ENCODE measurements at regions not wholly inside any gene's neighbourhood (a gene's known extent, or its start where the extent isn't known, plus 50 kb on each side); places are given as distances from the start of the nearest gene placed in this dataset.

DNA sequence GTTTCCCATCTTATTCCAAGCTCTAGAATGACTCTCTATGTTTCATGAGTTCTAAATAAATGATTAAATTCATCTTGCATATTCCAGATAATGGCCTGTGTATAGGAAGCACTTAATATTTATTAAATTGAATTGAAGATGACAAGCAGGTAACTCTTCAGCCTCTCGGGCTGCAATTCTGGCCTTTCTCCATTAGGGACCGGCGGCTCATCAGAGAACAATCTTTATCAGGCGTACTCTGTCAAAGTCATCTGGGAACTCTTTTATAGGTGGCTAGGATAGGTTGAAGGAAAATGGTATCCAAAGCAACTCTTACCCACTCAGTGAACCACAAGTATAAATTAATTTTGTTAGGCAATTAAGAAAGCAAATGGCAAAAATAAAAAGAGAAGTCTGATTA is 308.5 kb downstream of the NOL4 start:
- Mint-ChIP-seq H3K36me3 (ENCODE audit: low read depth) (no peaks in the 10 kb centered on the region), H3K4me1 (no peaks in the 10 kb centered on the region), H3K27ac (no peak overlapping the region), H3K4me3 (no peak overlapping the region), H3K27me3 (no peaks in the 10 kb centered on the region)
- ATAC-seq (no peak), DNase-seq (no peak)
- no peaks in the 10 kb centered on the region for H3K9me3 ChIP-seq (ENCODE audit: control insufficient read depth, low read length, poor library complexity, severe bottlenecking)

GRCh38 chr18:33914399-33914798 is 310.3 kb downstream of the NOL4 start:
- H3K9me3 ChIP-seq (ENCODE audit: control insufficient read depth, low read length, poor library complexity, severe bottlenecking), result no peaks in the 10 kb centered on the region
- Mint-ChIP-seq H3K27me3 (no peaks in the 10 kb centered on the region), H3K36me3 (ENCODE audit: low read depth) (no peaks in the 10 kb centered on the region), H3K27ac (no peak overlapping the region), H3K4me1 (no peaks in the 10 kb centered on the region), H3K4me3 (no peak overlapping the region)
- ATAC-seq (no peak), DNase-seq (no peak)

- no peak overlapping the region for H3K4me3 Mint-ChIP-seq
- peaks cover 7% of the 10 kb centered on the region for H3K9me3 ChIP-seq (ENCODE audit: control insufficient read depth, low read length, poor library complexity, severe bottlenecking)
- no peak for ATAC-seq
These were observed 318.7 kb downstream of the NOL4 start for GRCh38 chr18:33906046-33906445.

DNA sequence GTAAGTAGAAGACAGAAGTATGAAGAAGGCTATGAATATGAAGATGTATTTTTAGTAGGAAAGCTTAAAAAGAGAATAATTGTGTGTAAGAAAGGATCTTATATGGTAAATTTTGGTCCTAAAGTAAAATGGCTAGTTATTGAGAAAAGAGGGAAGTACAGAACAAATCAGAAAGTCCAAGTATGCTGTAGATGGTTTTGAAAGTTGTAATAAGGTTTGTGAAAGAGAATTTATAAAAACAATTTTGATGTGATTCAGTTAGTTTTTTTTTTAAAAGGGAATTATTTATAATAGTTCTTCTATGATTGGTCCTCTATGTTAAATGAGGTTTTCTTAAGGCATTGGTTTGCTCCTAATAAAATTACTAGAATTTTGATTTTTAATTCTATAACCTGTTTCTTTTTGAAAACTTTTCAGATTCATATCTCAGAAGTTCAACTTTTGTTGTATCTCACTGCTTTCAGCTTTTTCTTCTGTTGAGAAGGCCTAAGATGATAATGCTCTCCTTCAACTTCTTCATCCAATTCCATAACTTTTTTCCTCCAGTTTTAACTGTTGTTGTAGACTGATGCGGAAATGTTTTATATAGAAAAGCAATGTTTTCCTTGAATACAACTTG is 322.7 kb downstream of the NOL4 start:
- ATAC-seq, result no peak
- H3K9me3 ChIP-seq (ENCODE audit: control insufficient read depth, low read length, poor library complexity, severe bottlenecking), result peaks cover 7% of the 10 kb centered on the region
- Mint-ChIP-seq H3K36me3 (ENCODE audit: low read depth) (no peaks in the 10 kb centered on the region), H3K27me3 (no peaks in the 10 kb centered on the region), H3K27ac (no peak overlapping the region), H3K4me3 (no peak overlapping the region), H3K4me1 (no peaks in the 10 kb centered on the region)
- DNase-seq, result no peak

More at GRCh38 chr18:33906046-33906445, 318.7 kb downstream of the NOL4 start:
- DNase-seq, result no peak
- Mint-ChIP-seq H3K27me3 (no peaks in the 10 kb centered on the region), H3K27ac (no peak overlapping the region), H3K4me1 (no peaks in the 10 kb centered on the region), H3K36me3 (ENCODE audit: low read depth) (no peaks in the 10 kb centered on the region)

DNA sequence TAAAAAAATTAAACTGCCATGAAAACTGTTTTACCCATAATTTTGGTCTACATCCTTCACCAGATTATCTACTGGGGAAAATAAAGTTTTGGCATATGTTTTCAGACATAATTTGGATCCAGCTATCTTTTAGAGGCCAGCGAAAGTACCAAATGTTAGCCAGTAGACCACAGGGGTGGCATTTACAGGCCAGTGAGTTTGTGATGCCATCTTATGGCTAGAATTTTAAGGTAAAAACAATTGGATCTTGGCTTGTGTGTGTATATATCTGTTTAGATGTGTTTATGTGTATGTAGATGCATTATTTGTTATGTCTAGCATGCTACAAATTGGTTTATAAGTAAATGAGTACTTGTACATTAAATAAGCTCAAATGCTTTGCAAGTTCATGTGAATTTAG is 322.6 kb downstream of the ASXL3 start:
- H3K9me3 ChIP-seq (ENCODE audit: control insufficient read depth, low read length, poor library complexity, severe bottlenecking), result peaks cover 7% of the 10 kb centered on the region
- H3K4me1 Mint-ChIP-seq, result no peaks in the 10 kb centered on the region
- no peaks in the 10 kb centered on the region for H3K27me3 Mint-ChIP-seq
- no peak for DNase-seq
- no peaks in the 10 kb centered on the region for H3K36me3 Mint-ChIP-seq (ENCODE audit: low read depth)
- no peak for ATAC-seq
- H3K4me3 Mint-ChIP-seq, result no peak overlapping the region
- H3K27ac Mint-ChIP-seq, result no peak overlapping the region

DNA sequence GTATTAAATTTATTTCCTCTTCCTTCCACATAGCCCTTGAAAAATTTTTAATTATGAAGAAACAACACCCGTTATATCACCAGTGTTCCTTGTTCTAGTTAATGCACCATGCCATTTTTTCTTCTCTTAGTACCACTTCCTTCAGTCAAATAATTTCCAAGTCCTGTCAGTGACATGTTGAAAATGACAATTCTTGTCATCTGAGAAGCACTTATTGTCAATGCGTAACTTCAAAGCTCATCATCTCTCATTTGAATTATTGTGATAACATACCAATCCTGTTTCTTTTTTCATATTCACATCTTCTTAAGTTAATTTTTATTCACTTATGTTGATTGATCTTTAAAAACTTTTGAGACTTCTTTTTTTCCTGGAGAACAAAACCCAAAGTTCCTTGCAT is 320.4 kb downstream of the ASXL3 start:
- DNase-seq, result no peak
- Mint-ChIP-seq H3K36me3 (ENCODE audit: low read depth) (no peaks in the 10 kb centered on the region), H3K27ac (no peak overlapping the region), H3K27me3 (no peaks in the 10 kb centered on the region), H3K4me1 (no peaks in the 10 kb centered on the region), H3K4me3 (no peak overlapping the region)
- ATAC-seq, result no peak
- no peaks in the 10 kb centered on the region for H3K9me3 ChIP-seq (ENCODE audit: control insufficient read depth, low read length, poor library complexity, severe bottlenecking)

GRCh38 chr18:33878213-33878612 is 300.2 kb downstream of the ASXL3 start:
- H3K4me3 Mint-ChIP-seq, result no peak overlapping the region
- H3K9me3 ChIP-seq (ENCODE audit: control insufficient read depth, low read length, poor library complexity, severe bottlenecking), result peaks cover 3% of the 10 kb centered on the region
- no peak overlapping the region for H3K27ac Mint-ChIP-seq
- ATAC-seq, result no peak
- H3K4me1 Mint-ChIP-seq, result no peaks in the 10 kb centered on the region
- H3K36me3 Mint-ChIP-seq (ENCODE audit: low read depth), result no peaks in the 10 kb centered on the region
- no peaks in the 10 kb centered on the region for H3K27me3 Mint-ChIP-seq
- no peak for DNase-seq

- H3K9me3 ChIP-seq (ENCODE audit: control insufficient read depth, low read length, poor library complexity, severe bottlenecking), result no peaks in the 10 kb centered on the region
- Mint-ChIP-seq H3K36me3 (ENCODE audit: low read depth) (no peaks in the 10 kb centered on the region), H3K4me3 (no peak overlapping the region), H3K27me3 (no peaks in the 10 kb centered on the region), H3K4me1 (no peaks in the 10 kb centered on the region), H3K27ac (no peak overlapping the region)
- ATAC-seq, result no peak
- no peak for DNase-seq
These were observed 297.1 kb downstream of the ASXL3 start for GRCh38 chr18:33875029-33875565.

DNA sequence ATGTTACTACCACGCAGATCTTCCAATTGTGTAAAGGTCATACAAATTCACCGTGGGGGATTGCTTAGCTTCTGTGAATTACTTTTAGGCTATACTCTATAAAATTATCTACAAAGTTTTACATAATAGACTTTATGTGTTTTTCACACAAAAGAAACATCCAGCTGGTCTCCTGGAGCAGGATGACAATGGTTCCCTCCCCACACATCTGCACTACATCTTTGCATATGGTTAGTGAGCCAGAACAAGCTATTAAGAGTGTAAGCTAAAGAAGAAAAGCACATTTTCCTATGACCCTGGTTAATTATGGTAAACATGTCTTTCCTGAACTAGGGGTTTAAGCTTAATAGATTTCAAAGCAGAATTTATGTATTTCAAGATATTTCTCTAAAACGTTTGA is 295.1 kb downstream of the ASXL3 start:
- no peak overlapping the region for H3K4me3 Mint-ChIP-seq
- no peak for DNase-seq
- H3K36me3 Mint-ChIP-seq (ENCODE audit: low read depth), result no peaks in the 10 kb centered on the region
- ATAC-seq, result no peak
- no peaks in the 10 kb centered on the region for H3K9me3 ChIP-seq (ENCODE audit: control insufficient read depth, low read length, poor library complexity, severe bottlenecking)
- no peak overlapping the region for H3K27ac Mint-ChIP-seq
- no peaks in the 10 kb centered on the region for H3K4me1 Mint-ChIP-seq
- no peaks in the 10 kb centered on the region for H3K27me3 Mint-ChIP-seq

DNA sequence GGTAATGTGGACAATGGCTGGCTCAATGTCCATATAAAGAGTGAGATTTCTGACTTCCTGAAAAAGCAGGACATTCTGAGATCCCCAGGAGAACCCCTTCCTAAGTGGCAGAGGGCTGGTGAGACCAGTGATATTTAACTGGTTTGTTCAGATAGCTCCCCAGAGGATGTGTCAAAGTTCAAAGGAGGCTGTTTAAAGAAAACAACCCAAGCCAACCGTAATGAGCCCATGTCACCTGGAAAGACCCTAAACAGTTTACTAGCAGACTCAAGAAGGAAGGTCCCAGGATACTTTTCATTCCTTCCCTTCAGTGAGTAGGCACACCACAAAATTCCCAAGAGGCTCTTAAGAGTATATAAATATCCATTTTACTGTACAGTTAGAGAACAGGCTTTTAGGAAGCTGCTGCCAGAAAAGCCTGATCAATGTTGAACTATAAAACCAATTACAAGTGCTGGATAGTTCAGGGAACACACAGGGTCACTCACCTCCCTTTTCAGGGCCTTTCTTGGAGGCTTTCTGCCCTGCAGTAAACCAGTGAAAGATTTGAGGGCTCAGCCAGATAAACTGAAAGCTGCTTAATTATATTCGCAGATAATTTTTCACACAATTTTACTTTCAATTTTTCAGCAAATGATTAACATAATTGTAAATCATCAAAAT is 293.5 kb downstream of the ASXL3 start:
- no peaks in the 10 kb centered on the region for H3K27me3 Mint-ChIP-seq
- H3K4me3 Mint-ChIP-seq, result no peak overlapping the region
- no peak for DNase-seq
- H3K36me3 Mint-ChIP-seq (ENCODE audit: low read depth), result no peaks in the 10 kb centered on the region
- H3K27ac Mint-ChIP-seq, result no peak overlapping the region
- no peaks in the 10 kb centered on the region for H3K4me1 Mint-ChIP-seq
- H3K9me3 ChIP-seq (ENCODE audit: control insufficient read depth, low read length, poor library complexity, severe bottlenecking), result no peaks in the 10 kb centered on the region
- no peak for ATAC-seq

DNA sequence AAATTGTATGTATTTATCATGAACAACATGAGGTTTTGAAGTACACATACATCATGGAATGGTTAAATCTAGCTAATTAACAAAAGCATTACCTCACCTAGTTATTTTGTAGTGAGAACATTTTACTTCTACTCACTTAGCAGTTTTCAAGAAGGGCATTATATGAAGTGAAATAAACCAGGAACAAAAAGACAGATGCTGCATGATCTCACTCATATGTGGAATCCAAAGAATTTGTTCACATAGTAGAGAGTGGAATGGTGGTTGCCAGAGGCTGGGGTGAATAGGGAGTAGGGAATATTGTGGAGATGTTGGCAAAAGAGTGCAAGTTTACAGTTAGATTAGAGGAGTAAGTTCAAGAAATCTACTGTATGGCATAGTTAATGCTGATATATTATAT is 292.0 kb downstream of the ASXL3 start:
- Mint-ChIP-seq H3K36me3 (ENCODE audit: low read depth) (no peaks in the 10 kb centered on the region), H3K4me1 (no peaks in the 10 kb centered on the region), H3K27me3 (no peaks in the 10 kb centered on the region), H3K27ac (no peak overlapping the region), H3K4me3 (no peak overlapping the region)
- no peaks in the 10 kb centered on the region for H3K9me3 ChIP-seq (ENCODE audit: control insufficient read depth, low read length, poor library complexity, severe bottlenecking)
- DNase-seq, result no peak
- ATAC-seq, result no peak

DNA sequence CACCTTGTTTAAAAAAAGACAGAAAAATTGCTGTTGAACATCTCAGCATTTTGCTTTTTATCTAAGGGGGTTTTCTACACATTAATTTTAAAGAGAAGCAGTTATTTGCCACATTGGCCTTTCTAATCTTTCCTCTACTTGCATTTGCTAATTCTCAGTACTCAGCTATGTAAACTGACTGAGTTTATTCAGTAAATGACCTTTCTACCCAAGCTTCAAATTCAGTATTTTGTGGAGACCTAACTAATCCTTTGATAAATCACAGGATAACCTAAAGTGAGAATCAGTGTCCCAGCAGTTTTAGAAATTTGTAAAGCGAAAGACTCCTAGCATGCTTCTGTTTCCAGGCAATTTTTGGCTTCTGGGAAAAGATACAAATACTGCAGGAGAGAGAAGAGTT is 288.4 kb downstream of the ASXL3 start:
- H3K27me3 Mint-ChIP-seq, result no peaks in the 10 kb centered on the region
- ATAC-seq, result no peak
- no peak for DNase-seq
- no peak overlapping the region for H3K27ac Mint-ChIP-seq
- H3K4me1 Mint-ChIP-seq, result no peaks in the 10 kb centered on the region
- H3K9me3 ChIP-seq (ENCODE audit: control insufficient read depth, low read length, poor library complexity, severe bottlenecking), result no peaks in the 10 kb centered on the region
- no peaks in the 10 kb centered on the region for H3K36me3 Mint-ChIP-seq (ENCODE audit: low read depth)
- no peak overlapping the region for H3K4me3 Mint-ChIP-seq

DNA sequence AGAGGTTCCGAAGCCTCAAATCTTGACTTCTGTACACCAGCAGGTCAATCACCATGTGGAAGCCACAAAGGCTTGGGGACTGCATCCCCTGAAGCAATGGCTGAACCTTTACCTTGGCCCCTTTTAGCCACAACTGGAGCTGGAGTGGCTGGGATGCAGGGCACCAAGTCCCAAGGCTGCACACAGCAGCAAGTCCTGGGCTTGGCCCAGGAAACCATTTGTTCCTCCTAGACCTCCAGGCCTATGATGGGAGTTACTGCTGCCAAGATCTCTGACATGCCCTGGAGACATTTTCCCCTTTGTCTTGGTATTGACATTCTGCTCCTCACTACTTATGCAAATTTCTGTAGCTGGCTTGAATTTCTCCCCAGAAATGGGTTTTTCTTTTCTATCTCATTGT is 285.9 kb downstream of the ASXL3 start:
- no peak overlapping the region for H3K4me3 Mint-ChIP-seq
- no peaks in the 10 kb centered on the region for H3K36me3 Mint-ChIP-seq (ENCODE audit: low read depth)
- DNase-seq (no peak), ATAC-seq (no peak)
- no peaks in the 10 kb centered on the region for H3K9me3 ChIP-seq (ENCODE audit: control insufficient read depth, low read length, poor library complexity, severe bottlenecking)
- no peaks in the 10 kb centered on the region for H3K4me1 Mint-ChIP-seq
- H3K27me3 Mint-ChIP-seq, result no peaks in the 10 kb centered on the region
- no peak overlapping the region for H3K27ac Mint-ChIP-seq

DNA sequence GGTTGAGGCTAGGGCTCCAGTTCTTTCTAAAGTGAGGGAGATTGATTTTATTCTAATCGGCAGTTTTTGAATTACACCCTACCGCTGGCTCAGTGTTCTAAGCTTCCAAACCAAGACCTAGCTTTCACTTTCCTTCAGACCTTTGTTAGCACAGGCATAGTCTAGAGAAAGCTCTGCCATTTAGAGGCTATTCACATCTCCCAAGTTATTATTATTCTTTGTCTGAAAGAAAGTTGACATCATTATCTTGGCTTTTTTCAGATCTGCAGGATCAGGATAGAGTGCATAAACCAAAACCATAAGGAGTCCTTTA is 276.8 kb downstream of the ASXL3 start:
- Mint-ChIP-seq H3K4me1 (no peaks in the 10 kb centered on the region), H3K27me3 (no peaks in the 10 kb centered on the region), H3K4me3 (no peak overlapping the region), H3K36me3 (ENCODE audit: low read depth) (no peaks in the 10 kb centered on the region), H3K27ac (no peak overlapping the region)
- ATAC-seq (no peak), DNase-seq (no peak)
- H3K9me3 ChIP-seq (ENCODE audit: control insufficient read depth, low read length, poor library complexity, severe bottlenecking), result no peaks in the 10 kb centered on the region

All from T-helper 17 cell (primary cell).